HepG2 (cell line): ENCODE measurements at regions not wholly inside any gene's neighbourhood (a gene's known extent, or its start where the extent isn't known, plus 50 kb on each side); places are given as distances from the start of the nearest gene placed in this dataset.

Source experiments
- ATAC-seq: fragments of 200-7000 bp; cut with Tn5 transposase; 3 replicates; pipeline ENCODE4 v1.9.1; 2020; ENCODE audit warnings: mild to moderate bottlenecking, moderate library complexity
- BruUV-seq: library from RNA; stranded (reverse); fragments of 400-500 nt; replicated peaks from 2 replicates; lab custom pipeline; 2021; lab: Mats Ljungman, UMichigan
- CTCF ChIA-PET: fragments of 300-600 bp; formaldehyde crosslinking; extraction: SDS; loops from one replicate; lab custom pipeline; 2021; ENCODE audit warnings: low total read pairs, inconsistent platforms, low intra/inter-chr PET ratio; lab: Yijun Ruan, JAX
- POLR2A ChIA-PET: fragments of 350-600 bp; sonication (Branson Sonifier 250); formaldehyde crosslinking; loops from one replicate; lab custom pipeline; 2020; ENCODE audit warnings: antibody characterized with exemption, inconsistent platforms; lab: Yijun Ruan, JAX
- DNase-seq: peaks from one replicate; pipeline ENCODE4 v3.0.0-alpha.2; 2015; ENCODE audit warnings: low spot score
- FAIRE-seq: peaks from 3 replicates; lab custom pipeline; 2011; peaks lifted over from hg19 to GRCh38; lab: Jason Lieb, UNC
- H2AFZ ChIP-seq: one replicate; pipeline ENCODE4 v1.6.1; 2011; ENCODE audit warnings: low read length, inconsistent platforms
- H3K27ac ChIP-seq: fragments of 300-600 bp; 3 replicates; pipeline ENCODE4 v1.8.0; 2011; ENCODE audit warnings: mixed run types, mild to moderate bottlenecking, mixed read lengths, low read length, inconsistent platforms; ENCODE audit not compliant: insufficient read depth; ENCODE audit errors: extremely low read length
- H3K27me3 ChIP-seq, 2 experiments: fragments of 200-600 bp in 1 of 2; 2 replicates in 1 of 2; 3 replicates in 1 of 2; pipeline versions ENCODE4 v1.6.0 to v1.8.0; 2011; ENCODE audit warnings: low read length in 2 of 2, mild to moderate bottlenecking in 2 of 2, moderate library complexity in 2 of 2, inconsistent platforms in 1 of 2; ENCODE audit not compliant: insufficient read depth in 2 of 2, control insufficient read depth in 1 of 2
- H3K36me3 ChIP-seq, 2 experiments: fragments of 200-600 bp in 1 of 2; replicated peaks in 1 of 2; 2 replicates in 1 of 2; 3 replicates in 1 of 2; pipeline versions ENCODE4 v1.5.1 to v1.8.0; 2011; ENCODE audit warnings: low read length in 2 of 2, inconsistent platforms in 1 of 2; ENCODE audit not compliant: insufficient read depth in 2 of 2, control insufficient read depth in 1 of 2
- H3K4me1 ChIP-seq: 2 replicates; pipeline ENCODE4 v1.5.1; 2012; ENCODE audit warnings: low read length, inconsistent platforms; ENCODE audit not compliant: insufficient read depth
- H3K4me2 ChIP-seq: 2 replicates; pipeline ENCODE4 v1.6.0; 2011; ENCODE audit warnings: low read depth, low read length, inconsistent platforms
- H3K4me3 ChIP-seq, 3 experiments: fragments of 200-600 bp in 1 of 3; sonication (generic), shearing (Covaris generic) in 1 of 3; replicated peaks in 1 of 3; 2 replicates each; pipeline ENCODE4 v1.5.1; 2011 to 2016; ENCODE audit warnings: low read length in 3 of 3, inconsistent platforms in 2 of 3, low read depth in 2 of 3, mild to moderate bottlenecking in 2 of 3, control low read depth in 1 of 3, mixed read lengths in 1 of 3; ENCODE audit not compliant: insufficient read depth in 1 of 3
- H3K79me2 ChIP-seq: one replicate; pipeline ENCODE4 v1.6.1; 2011; ENCODE audit warnings: low read length, inconsistent platforms; ENCODE audit not compliant: insufficient read depth
- H3K9ac ChIP-seq: 2 replicates; pipeline ENCODE4 v1.6.0; 2011; ENCODE audit warnings: mild to moderate bottlenecking, low read depth, low read length, inconsistent platforms; ENCODE audit not compliant: insufficient read depth
- H3K9me3 ChIP-seq: 2 replicates; pipeline ENCODE4 v1.5.1; 2012; ENCODE audit warnings: mild to moderate bottlenecking, low read length
- H4K20me1 ChIP-seq: 2 replicates; pipeline ENCODE4 v1.6.0; 2011; ENCODE audit warnings: inconsistent platforms, mild to moderate bottlenecking, low read length, moderate library complexity; ENCODE audit not compliant: insufficient read depth
- ATF7 ChIP-seq, 2 experiments: fragments of 450-650 bp in 1 of 2; sonication (generic) in 1 of 2; formaldehyde crosslinking in 1 of 2; IDR thresholded peaks; 2 replicates each; pipeline versions ENCODE4 v1.4.0 to v1.6.1; 2016 to 2020; ENCODE audit warnings: antibody characterized with exemption in 1 of 2, mild to moderate bottlenecking in 1 of 2, missing genetic modification reagents in 1 of 2
- CREB1 ChIP-seq, 2 experiments: fragments of 450-650 bp in 1 of 2; IDR thresholded peaks; 2 replicates each; pipeline ENCODE4 v1.6.1; 2016 to 2017; ENCODE audit warnings: control low read depth in 1 of 2, mild to moderate bottlenecking in 1 of 2, missing compliant biosample characterization in 1 of 2, missing genetic modification characterization in 1 of 2
- JUNB ChIP-seq: sonication (generic); formaldehyde crosslinking; IDR thresholded peaks from 2 replicates; pipeline ENCODE4 v1.8.0; 2022; ENCODE audit warnings: missing genetic modification reagents, mild to moderate bottlenecking, borderline replicate concordance
- MATR3 ChIP-seq: sonication (generic); formaldehyde crosslinking; IDR thresholded peaks from 2 replicates; pipeline ENCODE4 v1.4.0; 2020; ENCODE audit warnings: missing genetic modification reagents
- MBNL3 ChIP-seq: fragments of 250-450 bp; sonication (Bioruptor Pico); conservative IDR thresholded peaks from 2 replicates; pipeline ENCODE4 v1.8.0; 2022; ENCODE audit warnings: mild to moderate bottlenecking, inconsistent platforms
- MEIS1 ChIP-seq: sonication (generic); formaldehyde crosslinking; IDR thresholded peaks from 2 replicates; pipeline ENCODE4 v1.9.0; 2021; ENCODE audit warnings: mild to moderate bottlenecking, missing genetic modification reagents, moderate library complexity, borderline replicate concordance
- NBN ChIP-seq: fragments of 450-650 bp; conservative IDR thresholded peaks from 2 replicates; pipeline ENCODE4 v1.6.1; 2017
- NFKB2 ChIP-seq: sonication (generic); formaldehyde crosslinking; IDR thresholded peaks from 2 replicates; pipeline ENCODE4 v1.4.0; 2020; ENCODE audit warnings: missing genetic modification reagents, borderline replicate concordance
- RBM22 ChIP-seq: fragments of 200-400 bp; formaldehyde crosslinking; optimal IDR thresholded peaks from 2 replicates; pipeline ENCODE3; 2017; ENCODE audit warnings: mild to moderate bottlenecking, low read length, moderate library complexity
- RFX3 ChIP-seq: IDR thresholded peaks from 2 replicates; pipeline ENCODE4 v1.6.1; 2016; ENCODE audit warnings: missing biosample characterization, missing genetic modification reagents
- THAP7 ChIP-seq: sonication (generic); formaldehyde crosslinking; IDR thresholded peaks from 2 replicates; pipeline ENCODE4 v1.8.1; 2023; ENCODE audit warnings: mild to moderate bottlenecking, missing genetic modification reagents
- TRIM22 ChIP-seq: fragments of 450-650 bp; IDR thresholded peaks from 2 replicates; pipeline ENCODE4 v1.6.1; 2017
- ZBTB2 ChIP-seq: sonication (generic); formaldehyde crosslinking; IDR thresholded peaks from 2 replicates; pipeline ENCODE4 v1.8.0; 2022; ENCODE audit warnings: low read depth, missing genetic modification reagents
- ZNF326 ChIP-seq: sonication (generic); formaldehyde crosslinking; IDR thresholded peaks from 2 replicates; pipeline ENCODE4 v1.4.0; 2020; ENCODE audit warnings: missing genetic modification reagents, borderline replicate concordance
- ZNF703 ChIP-seq: sonication (generic); formaldehyde crosslinking; IDR thresholded peaks from 2 replicates; pipeline ENCODE4 v1.5.1; 2020; ENCODE audit warnings: missing genetic modification reagents, mild to moderate bottlenecking, moderate library complexity, borderline replicate concordance
- ZNF749 ChIP-seq: sonication (generic); formaldehyde crosslinking; IDR thresholded peaks from 2 replicates; pipeline ENCODE4 v1.8.0; 2022; ENCODE audit warnings: mild to moderate bottlenecking, missing genetic modification reagents, moderate library complexity, borderline replicate concordance
- ZNF850 ChIP-seq: sonication (generic); formaldehyde crosslinking; conservative IDR thresholded peaks from 2 replicates; pipeline ENCODE4 v1.9.0; 2021; ENCODE audit warnings: mild to moderate bottlenecking, missing genetic modification reagents
- WGBS: methylation state at CpG from one replicate; pipeline ENCODE4 v1.1.6; 2017; ENCODE audit warnings: low lambda C conversion rate; 5-methylcytosine and 5-hydroxymethylcytosine counted together
- in situ Hi-C: cut with HindIII; loops from 2 replicates; pipeline ENCODE4 v1.10.0; 2017; ENCODE audit warnings: low pct_unique_long_range_greater_than_20kb; ENCODE audit not compliant: extremely low pct_ligation_motif_present
- intact Hi-C: fragments of 100-400 bp; cut with micrococcal nuclease; formaldehyde crosslinking; loops from one replicate; pipeline ENCODE4 v1.10.0; 2022; ENCODE audit not compliant: unreplicated experiment

GRCh38 chr7:115631782-115632181 lies 398.8 kb downstream of the TFEC start:
- H2AFZ ChIP-seq: no peak overlapping the region

DNA sequence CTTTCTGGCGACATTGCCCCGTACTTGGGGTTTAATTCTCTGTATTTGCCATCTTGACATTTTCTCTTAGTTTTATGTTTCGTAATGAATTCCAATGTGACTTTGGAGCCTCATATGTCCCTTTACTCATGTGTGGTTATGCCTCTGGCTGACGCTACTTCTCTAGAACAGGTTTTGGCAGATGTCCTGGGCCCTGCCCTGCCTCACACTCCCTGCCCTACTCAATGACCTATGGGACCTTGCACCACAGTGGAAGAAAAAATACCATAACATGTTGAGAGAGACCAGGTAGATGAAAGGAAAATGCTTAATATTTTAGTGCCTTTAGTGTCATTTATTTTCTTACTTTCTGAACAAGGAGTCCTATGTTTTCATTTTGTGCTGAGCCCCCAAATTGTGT lies 400.5 kb downstream of the TFEC start:
- Histone ChIP-seq H3K9me3 (no peaks in the 10 kb centered on the region), H3K27me3 (no peaks in the 10 kb centered on the region), H3K27ac (no peak overlapping the region), H3K79me2 (no peaks in the 10 kb centered on the region), H3K9ac (no peak overlapping the region), H3K4me3 (no peak overlapping the region), H3K4me1 (no peaks in the 10 kb centered on the region), H3K36me3 (no peaks in the 10 kb centered on the region), H4K20me1 (no peaks in the 10 kb centered on the region), H2AFZ (no peak overlapping the region), H3K4me2 (no peak overlapping the region)
- no peak for TF ChIP-seq MATR3
- TF ChIP-seq TRIM22: no peak
- no peak for TF ChIP-seq ZNF749 (CRISPR knock-in tag)
- no peak for TF ChIP-seq JUNB (CRISPR knock-in tag)
- TF ChIP-seq ZNF703 (CRISPR knock-in tag): no peak
- TF ChIP-seq NBN: no peak
- TF ChIP-seq THAP7 (CRISPR knock-in tag): no peak
- TF ChIP-seq NFKB2 (CRISPR knock-in tag): no peak
- no peak for TF ChIP-seq ZNF326 (CRISPR knock-in tag)
- no peak for TF ChIP-seq RFX3
- no peak for TF ChIP-seq MBNL3
- in situ Hi-C loops (no loop called here), intact Hi-C loops (no loop called here)
- FAIRE-seq (no peak), DNase-seq (no peak), ATAC-seq (no peak)
- POLR2A ChIA-PET: no interaction called here
- BruUV-seq: no TSS peak
- 29% methylated on average over 4 of the region's 4 CpGs for WGBS
- CTCF ChIA-PET: no interaction called here

More at GRCh38 chr7:115631782-115632181, 398.8 kb downstream of the TFEC start:
- in situ Hi-C loops (no loop called here), intact Hi-C loops (no loop called here)
- no peak for DNase-seq
- POLR2A ChIA-PET: no interaction called here
- TF ChIP-seq MEIS1 (CRISPR knock-in tag) (no peak), ZNF850 (CRISPR knock-in tag) (no peak), RBM22 (no peak), ZBTB2 (CRISPR knock-in tag) (no peak), ATF7 (IDR thresholded peaks at IDR 0.05) (peak; percentile 86), ATF7 (CRISPR knock-in tag; IDR thresholded peaks at IDR 0.05) (no peak), CREB1 (IDR thresholded peaks at IDR 0.05) (peak; percentile 88), CREB1 (CRISPR knock-in tag; IDR thresholded peaks at IDR 0.05) (no peak)
- no peak overlapping the region for H3K9ac ChIP-seq
- H3K36me3 ChIP-seq: no peaks in the 10 kb centered on the region
- no peaks in the 10 kb centered on the region for H3K27me3 ChIP-seq
- BruUV-seq: no TSS peak
- CTCF ChIA-PET: no interaction called here
- H3K4me1 ChIP-seq: no peaks in the 10 kb centered on the region
- no peaks in the 10 kb centered on the region for H4K20me1 ChIP-seq
- no peak overlapping the region for H3K27ac ChIP-seq
- no peaks in the 10 kb centered on the region for H3K79me2 ChIP-seq
- no peaks in the 10 kb centered on the region for H3K9me3 ChIP-seq
- no peak overlapping the region for H3K4me3 ChIP-seq
- 39% methylated on average over 6 of the region's 6 CpGs for WGBS
- no peak for FAIRE-seq
- no peak for ATAC-seq
- no peak overlapping the region for H3K4me2 ChIP-seq
